ENCODE measurements at regions not wholly inside any gene's neighbourhood (a gene's known extent, or its start where the extent isn't known, plus 50 kb on each side); places are given as distances from the start of the nearest gene placed in this dataset. TPM values are rescaled to one million over a fixed set of nuclear protein-coding genes. Genes with fewer than 3 reads are reported as not detected.

Small RNA genes lying in the stretch of these regions (small RNA-seq; reads per million reads assigned to genes)
- gene RF00017 (ENCODE audit: insufficient read depth) (not detected), gene RNU6-1288P (ENCODE audit: insufficient read depth) (not detected)

Data from H1 (cell line).